NB4 (cell line): ENCODE measurements at regions not wholly inside any gene's neighbourhood (a gene's known extent, or its start where the extent isn't known, plus 50 kb on each side); places are given as distances from the start of the nearest gene placed in this dataset.

Experiments
- POLR2A ChIP-seq: IDR thresholded peaks from 2 replicates; pipeline ENCODE4 v1.6.1; 2011; ENCODE audit warnings: mild to moderate bottlenecking; ENCODE audit not compliant: insufficient read length; ENCODE audit errors: extremely low read depth
- TF ChIP-seq, protein P1 (sequence below): IDR thresholded peaks from one replicate; pipeline ENCODE4 v1.5.1; 2012; ENCODE audit warnings: low read depth, low read length
- TF ChIP-seq, protein P2 (sequence below): IDR thresholded peaks from 2 replicates; pipeline ENCODE4 v1.6.1; 2011; ENCODE audit warnings: low read depth, low read length

DNA sequence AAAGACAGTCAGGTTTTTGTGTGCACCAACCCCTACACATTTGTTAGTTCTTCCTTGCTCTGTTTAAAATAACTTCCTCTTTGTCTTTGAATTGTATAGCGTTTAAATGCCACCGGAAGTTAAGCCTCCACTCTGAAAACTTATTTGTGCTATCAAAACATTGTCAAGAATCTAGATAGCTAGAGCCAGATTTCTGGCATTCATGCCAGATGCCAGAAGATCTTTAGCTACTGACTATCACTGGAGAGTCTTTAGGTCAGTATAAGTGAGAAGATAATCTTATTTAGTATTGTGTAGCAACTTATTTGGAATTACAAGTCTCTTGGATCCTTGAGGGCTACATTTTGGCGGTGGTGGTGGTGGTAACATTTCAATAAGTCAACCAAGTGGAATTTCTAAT lies 63.4 kb upstream of the ADAM23 start:
- TF ChIP-seq, protein P1, sequence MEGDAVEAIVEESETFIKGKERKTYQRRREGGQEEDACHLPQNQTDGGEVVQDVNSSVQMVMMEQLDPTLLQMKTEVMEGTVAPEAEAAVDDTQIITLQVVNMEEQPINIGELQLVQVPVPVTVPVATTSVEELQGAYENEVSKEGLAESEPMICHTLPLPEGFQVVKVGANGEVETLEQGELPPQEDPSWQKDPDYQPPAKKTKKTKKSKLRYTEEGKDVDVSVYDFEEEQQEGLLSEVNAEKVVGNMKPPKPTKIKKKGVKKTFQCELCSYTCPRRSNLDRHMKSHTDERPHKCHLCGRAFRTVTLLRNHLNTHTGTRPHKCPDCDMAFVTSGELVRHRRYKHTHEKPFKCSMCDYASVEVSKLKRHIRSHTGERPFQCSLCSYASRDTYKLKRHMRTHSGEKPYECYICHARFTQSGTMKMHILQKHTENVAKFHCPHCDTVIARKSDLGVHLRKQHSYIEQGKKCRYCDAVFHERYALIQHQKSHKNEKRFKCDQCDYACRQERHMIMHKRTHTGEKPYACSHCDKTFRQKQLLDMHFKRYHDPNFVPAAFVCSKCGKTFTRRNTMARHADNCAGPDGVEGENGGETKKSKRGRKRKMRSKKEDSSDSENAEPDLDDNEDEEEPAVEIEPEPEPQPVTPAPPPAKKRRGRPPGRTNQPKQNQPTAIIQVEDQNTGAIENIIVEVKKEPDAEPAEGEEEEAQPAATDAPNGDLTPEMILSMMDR: no peak
- TF ChIP-seq, protein P2, sequence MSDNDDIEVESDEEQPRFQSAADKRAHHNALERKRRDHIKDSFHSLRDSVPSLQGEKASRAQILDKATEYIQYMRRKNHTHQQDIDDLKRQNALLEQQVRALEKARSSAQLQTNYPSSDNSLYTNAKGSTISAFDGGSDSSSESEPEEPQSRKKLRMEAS: no peak
- no peak for TF ChIP-seq POLR2A
